PC-3 (cell line): ENCODE measurements at regions not wholly inside any gene's neighbourhood (a gene's known extent, or its start where the extent isn't known, plus 50 kb on each side); places are given as distances from the start of the nearest gene placed in this dataset.
A peak's percentile ranks its signal among the peaks of the same experiment; 100 is the strongest.

ENCODE experiments used
- EZH2 ChIP-seq: fragments of 300-600 bp; sonication (generic); IDR thresholded peaks from one replicate; pipeline ENCODE4 v1.6.1; 2017; ENCODE audit warnings: antibody characterized with exemption, mild to moderate bottlenecking, low read length; ENCODE audit not compliant: unreplicated experiment
- TF ChIP-seq, protein P1 (sequence below): fragments of 300-600 bp; sonication (generic); conservative IDR thresholded peaks from 2 replicates; pipeline ENCODE4 v1.5.1; 2017; ENCODE audit warnings: antibody characterized with exemption, low read depth, mild to moderate bottlenecking, low read length

DNA sequence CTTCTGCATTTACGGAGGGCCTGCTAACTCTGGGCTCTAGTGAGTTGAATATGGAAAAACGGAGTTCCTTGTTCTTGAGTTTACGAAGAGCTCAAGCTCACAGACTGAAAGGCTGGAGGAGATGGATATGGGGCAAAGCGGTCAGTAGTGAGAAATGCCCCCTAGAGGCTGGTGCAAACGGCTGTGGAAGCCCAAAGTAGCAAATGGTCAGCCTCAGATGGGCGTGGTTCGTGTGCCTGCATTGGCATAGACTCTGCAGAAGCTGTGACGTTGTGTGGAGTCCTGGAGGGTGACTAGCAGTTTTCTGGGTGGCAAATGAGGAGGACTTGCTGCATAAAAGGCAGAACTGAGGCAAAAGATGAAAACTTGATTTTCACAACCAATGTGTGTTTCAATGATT is 93.6 kb upstream of the TWIST2 start:
- TF ChIP-seq, protein P1, sequence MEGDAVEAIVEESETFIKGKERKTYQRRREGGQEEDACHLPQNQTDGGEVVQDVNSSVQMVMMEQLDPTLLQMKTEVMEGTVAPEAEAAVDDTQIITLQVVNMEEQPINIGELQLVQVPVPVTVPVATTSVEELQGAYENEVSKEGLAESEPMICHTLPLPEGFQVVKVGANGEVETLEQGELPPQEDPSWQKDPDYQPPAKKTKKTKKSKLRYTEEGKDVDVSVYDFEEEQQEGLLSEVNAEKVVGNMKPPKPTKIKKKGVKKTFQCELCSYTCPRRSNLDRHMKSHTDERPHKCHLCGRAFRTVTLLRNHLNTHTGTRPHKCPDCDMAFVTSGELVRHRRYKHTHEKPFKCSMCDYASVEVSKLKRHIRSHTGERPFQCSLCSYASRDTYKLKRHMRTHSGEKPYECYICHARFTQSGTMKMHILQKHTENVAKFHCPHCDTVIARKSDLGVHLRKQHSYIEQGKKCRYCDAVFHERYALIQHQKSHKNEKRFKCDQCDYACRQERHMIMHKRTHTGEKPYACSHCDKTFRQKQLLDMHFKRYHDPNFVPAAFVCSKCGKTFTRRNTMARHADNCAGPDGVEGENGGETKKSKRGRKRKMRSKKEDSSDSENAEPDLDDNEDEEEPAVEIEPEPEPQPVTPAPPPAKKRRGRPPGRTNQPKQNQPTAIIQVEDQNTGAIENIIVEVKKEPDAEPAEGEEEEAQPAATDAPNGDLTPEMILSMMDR, result peak; percentile 52
- no peak for TF ChIP-seq EZH2
